Limb (tissue), 2 donors: ENCODE measurements at regions not wholly inside any gene's neighbourhood (a gene's known extent, or its start where the extent isn't known, plus 50 kb on each side); places are given as distances from the start of the nearest gene placed in this dataset.
A peak's percentile ranks its signal among the peaks of the same experiment; 100 is the strongest.

ENCODE experiments used
- DNase-seq, 2 donors: peaks; one replicate each; pipeline ENCODE4 v3.0.0-alpha.2; 2016; ENCODE audit errors: extremely low spot score in 2 of 2

DNA sequence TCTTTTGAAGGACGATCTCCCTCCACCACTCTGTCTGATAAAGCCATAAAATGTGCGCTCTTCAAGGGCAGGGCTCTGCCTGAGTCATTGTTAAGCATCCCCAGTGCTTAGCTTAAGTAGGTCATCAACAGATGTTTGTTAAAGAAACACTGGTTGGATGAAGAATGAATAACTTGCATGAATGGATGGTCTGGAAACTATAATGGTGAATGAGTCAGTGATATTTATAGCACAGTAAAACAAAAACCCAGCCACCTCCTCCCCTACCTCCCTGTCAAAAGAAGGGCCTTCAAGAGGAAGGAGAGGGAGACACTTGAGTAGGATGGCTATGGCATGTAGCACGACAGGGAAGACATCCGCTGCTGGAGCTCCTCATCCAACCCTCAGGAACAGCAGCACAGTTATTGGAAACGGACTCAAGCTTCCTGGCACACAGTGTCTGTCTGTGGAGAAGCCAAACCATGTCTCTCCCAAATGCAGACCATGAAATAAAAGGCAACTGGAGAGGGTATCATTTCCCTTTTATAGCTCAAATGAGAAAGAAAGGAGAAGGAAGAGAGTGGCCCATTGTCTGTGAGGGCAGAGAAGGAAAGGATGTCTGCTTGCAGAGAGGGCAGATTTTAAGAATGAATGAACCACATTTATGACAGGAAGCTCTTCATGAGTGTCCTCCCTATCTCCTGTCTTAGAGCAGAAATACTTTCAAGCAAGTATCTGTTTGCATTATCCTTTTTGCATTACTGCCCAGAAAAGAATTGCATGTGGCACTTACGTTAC is 183.5 kb upstream of the UBL3 start:
- peak in 1 of 2 donors; percentile 18 for DNase-seq

DNA sequence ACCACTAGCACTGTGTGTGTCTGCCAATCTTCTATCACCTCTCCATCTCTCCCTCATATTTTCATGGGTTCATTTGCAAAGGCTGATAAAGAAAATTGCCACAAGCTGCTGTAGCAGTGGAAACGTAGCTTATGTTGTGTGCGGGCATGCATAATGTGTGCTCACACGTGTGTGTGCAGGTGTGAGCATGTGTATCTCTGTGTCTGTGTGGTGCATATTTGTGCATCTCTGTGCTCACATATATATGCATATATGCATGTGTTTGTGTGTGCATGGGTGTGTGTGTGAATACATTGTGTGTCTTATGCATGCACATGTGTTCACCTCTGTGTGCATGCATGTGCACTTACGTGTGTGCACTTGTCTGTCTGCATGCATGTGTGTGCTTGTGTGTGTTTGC is 181.8 kb upstream of the UBL3 start:
- no peak for DNase-seq

DNA sequence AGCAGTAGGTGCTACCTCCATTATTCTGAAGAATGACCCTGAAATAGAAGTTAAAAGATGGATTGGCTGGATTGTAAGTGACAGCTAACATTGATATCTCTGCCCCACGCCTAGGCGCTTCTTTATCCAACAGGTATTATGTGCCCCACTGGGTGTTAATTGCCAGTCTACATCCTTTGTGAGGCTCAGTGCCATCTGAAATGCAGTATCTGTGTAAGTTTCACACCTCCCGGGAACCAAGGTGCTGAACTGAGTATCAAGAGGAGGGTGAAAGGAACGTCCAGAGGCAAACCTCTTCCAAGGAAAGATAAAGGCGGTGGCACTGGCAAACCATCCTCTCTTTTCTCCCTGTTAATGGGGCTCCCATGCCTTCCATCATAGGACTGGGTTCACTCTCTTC is 181.1 kb upstream of the UBL3 start:
- no peak for DNase-seq

DNA sequence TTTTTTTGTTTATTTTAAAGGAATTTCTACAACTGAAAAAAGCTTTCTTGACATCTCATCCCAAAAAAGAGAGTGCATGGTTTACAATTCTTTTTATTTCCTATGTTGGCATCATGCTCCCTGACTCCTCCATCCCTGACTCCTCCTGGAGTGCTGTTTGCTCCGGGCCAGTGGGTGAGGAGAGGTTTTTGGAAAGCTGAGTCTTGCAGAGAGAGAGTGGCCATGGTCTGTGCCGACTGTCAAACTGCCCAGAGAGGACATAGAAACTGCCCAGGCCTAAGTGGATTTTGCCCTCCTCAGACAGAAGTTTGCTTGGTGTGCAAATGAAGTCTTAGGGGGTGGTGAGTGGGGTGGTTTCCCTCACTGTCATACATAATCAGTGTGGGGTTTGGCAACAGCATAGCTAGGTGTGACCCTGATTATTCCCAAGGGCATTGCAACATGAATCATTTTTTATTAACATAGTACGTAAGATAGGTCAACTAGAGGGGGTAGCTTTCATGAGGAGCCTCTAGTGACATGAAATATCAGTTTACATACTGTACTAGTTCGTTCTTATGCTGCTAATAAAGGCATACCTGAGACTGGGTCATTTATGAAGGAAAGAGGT is 179.8 kb upstream of the UBL3 start:
- no peak for DNase-seq

DNA sequence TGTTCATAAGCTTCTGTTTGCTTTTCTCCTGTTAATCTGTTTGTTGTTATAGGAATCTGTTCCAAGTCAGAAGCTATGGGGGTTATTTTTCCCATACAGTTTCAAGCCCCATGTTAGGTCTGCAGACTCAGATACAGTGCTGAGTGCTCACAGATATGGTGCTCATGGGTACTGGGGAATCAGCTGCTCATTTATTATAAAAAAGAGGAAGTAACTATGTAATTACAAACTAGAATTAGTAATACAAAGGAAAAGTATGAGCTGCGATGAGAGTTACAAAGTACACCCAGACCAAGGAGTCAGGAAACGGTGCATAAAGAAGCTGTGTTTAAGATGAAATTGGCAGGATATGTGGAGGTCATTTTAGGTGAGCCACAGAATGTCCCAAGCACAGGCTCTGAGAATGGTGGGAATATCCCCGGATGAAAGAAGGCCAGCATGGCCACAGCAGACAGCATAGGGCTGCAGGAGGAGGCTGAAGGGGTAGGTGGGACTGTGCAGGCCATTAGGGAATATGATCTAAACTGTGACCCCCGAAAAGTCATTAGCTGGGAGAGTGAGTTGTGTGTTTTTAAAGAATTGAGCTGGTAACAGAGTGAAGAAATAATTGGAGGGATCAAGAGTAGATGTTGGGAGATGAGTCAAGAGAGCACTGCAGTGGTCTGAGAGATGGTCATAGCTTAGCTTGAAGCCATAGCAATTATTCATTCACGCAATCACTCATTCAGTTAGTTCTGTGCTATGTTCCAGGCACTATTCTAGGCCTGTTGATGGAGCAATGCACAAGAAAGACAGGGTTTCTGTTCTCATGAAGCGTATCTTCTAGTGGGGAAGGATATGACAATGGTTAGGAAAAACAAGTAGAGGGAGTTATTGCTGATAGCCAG is 177.4 kb upstream of the UBL3 start:
- no peak for DNase-seq

- no peak for DNase-seq
Observed at GRCh38 chr13:30026909-30027308, 176.5 kb upstream of the UBL3 start.

GRCh38 chr13:30026093-30026492 is 175.7 kb upstream of the UBL3 start:
- no peak for DNase-seq

GRCh38 chr13:30025351-30025750 is 174.9 kb upstream of the UBL3 start:
- DNase-seq = no peak

- no peak for DNase-seq
Observed at GRCh38 chr13:30024125-30024865, 173.9 kb upstream of the UBL3 start.

- no peak for DNase-seq
Observed at GRCh38 chr13:30023196-30023895, 172.9 kb upstream of the UBL3 start.

- no peak for DNase-seq
Observed at GRCh38 chr13:30022796-30023195, 172.4 kb upstream of the UBL3 start.

DNA sequence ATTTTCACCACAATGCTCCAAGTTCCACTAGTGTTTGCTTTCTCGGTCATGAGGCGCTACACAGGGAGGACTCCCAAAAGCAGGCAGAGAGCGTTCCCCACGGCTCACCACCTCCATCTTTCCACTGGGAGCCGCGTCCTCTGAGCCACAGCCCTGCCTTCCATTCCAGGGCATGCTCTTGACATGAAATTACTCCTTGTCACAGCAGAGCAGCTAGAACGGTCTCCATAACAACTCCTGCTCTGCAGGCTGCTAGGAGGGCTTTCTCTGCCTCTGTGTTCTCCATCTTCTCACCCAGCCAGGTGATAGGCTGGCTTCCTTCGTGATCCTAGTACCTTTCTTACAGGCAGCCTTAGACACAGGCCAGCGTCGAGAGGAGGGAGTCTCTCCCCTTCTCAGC is 171.8 kb upstream of the UBL3 start:
- no peak for DNase-seq

DNA sequence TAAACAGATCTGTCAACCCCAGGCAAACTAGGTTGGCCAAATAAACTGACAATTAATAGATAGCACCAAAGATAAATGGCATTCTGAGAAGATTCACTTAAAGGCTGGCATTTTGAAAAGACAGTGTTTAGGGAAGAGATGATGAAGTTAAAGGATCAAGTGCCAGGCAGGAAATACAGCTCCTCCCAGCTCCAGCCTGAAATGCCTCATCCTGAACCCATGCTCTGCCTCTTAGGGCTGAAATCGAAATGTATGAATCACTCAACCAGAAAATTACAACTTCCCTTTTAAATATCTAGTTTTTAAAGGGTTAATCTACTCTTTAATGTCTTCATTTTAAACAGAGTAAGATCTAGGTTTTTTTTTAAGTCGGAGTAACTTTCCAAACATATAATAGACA is 171.2 kb upstream of the UBL3 start:
- DNase-seq = no peak

- DNase-seq = no peak
Observed at GRCh38 chr13:30020726-30021312, 170.4 kb upstream of the UBL3 start.

DNA sequence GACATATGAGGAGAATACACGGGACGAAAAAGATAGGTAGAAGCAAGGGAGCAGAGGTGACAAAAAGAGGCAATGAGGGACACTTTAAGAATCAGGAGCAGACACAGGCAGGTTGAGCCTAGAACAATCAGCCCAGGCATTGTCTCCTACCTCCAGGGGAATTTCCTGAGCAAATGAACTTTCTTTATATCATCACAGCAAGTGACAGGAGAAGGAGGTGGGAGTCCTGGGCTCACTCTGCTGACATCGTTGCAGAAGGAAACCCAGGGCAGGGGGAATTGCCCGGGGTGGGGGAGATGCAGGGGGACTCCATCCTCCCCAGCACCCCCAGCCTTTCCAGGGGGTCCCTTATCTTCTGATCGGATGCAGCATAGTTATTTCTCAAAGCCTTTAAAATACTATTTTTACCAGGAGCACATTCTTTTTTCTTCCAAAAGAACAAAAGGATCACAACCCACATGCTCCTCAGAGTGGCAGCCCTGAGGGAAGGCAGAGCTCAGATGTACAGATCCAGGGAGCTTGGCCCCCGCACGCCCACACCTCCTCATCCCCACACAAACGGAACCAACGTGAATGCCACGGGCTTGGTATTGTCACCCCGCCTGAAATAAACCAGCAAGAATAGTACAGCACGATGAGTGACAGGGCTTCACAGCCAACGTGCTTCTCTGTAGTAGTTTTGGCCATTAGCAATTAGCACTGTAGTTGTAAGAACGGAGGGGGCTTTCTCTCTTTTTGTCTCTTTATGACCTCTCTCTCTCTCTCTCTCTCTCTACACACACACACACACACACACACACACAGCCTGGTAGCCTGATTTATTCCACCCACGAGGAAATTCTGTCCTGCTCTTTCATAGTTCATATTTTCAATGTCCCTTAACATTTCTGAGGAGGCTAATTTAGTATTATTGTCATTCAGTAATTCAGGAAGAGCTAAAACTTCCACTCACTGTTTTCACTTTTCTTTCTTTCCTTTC is 169.5 kb upstream of the UBL3 start:
- DNase-seq = no peak

DNA sequence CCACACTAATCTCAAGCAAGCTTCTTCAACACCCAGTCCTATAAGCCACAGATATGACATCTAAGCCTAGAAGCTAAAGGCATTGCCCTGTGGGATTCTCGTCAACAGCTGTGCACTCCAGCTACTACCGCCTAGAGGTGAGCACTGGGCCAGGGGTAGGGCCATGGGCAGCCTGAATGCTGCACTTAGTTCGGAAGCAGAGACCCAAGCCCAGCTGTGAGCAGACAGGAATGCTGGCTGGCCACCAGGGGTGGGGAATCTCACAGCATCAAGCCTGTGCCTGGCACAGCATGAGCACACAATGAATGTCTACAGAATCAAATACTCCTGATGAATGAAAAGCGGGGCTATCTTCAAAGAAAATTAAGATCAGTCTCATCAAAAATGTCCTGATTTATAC is 167.5 kb upstream of the UBL3 start:
- DNase-seq = peak in 1 of 2 donors; percentile 18

- no peak for DNase-seq
Observed at GRCh38 chr13:30016398-30016797, 166.0 kb upstream of the UBL3 start.

GRCh38 chr13:30009411-30009810 is 159.0 kb upstream of the UBL3 start:
- no peak for DNase-seq

- no peak for DNase-seq
Observed at GRCh38 chr13:30006246-30006645, 155.8 kb upstream of the UBL3 start.
